Fibroblast of mammary gland (primary cell): ENCODE measurements at regions not wholly inside any gene's neighbourhood (a gene's known extent, or its start where the extent isn't known, plus 50 kb on each side); places are given as distances from the start of the nearest gene placed in this dataset.

Experiments used
- DNase-seq: peaks from one replicate; pipeline ENCODE4 v3.0.0-alpha.2; 2010; ENCODE audit warnings: low read depth
- H3K4me3 ChIP-seq: 2 replicates; pipeline ENCODE4 v1.5.1; 2011; ENCODE audit warnings: low read depth, mild to moderate bottlenecking, low read length, moderate library complexity; ENCODE audit not compliant: control insufficient read depth
- CTCF ChIP-seq: conservative IDR thresholded peaks from 2 replicates; pipeline ENCODE4 v1.5.1; 2011; ENCODE audit warnings: low read depth, low read length, inconsistent platforms; ENCODE audit not compliant: control insufficient read depth, insufficient read depth

- peak; percentile 46 for DNase-seq
- no peak for TF ChIP-seq CTCF
- no peak overlapping the region for H3K4me3 ChIP-seq
Observed at GRCh38 chr4:26120098-26120825, 200.6 kb upstream of the RBPJ start.

- no peak for DNase-seq
- TF ChIP-seq CTCF = no peak
- H3K4me3 ChIP-seq = no peak overlapping the region
Observed at GRCh38 chr4:26122690-26123089, 198.1 kb upstream of the RBPJ start.

GRCh38 chr4:26124753-26125321 is 196.0 kb upstream of the RBPJ start:
- H3K4me3 ChIP-seq = no peak overlapping the region
- peak; percentile 31 for DNase-seq
- TF ChIP-seq CTCF = no peak

- H3K4me3 ChIP-seq = no peak overlapping the region
- DNase-seq = no peak
- TF ChIP-seq CTCF = no peak
Observed at GRCh38 chr4:26126143-26126718, 194.6 kb upstream of the RBPJ start.

GRCh38 chr4:26126994-26127393 is 193.8 kb upstream of the RBPJ start:
- no peak for TF ChIP-seq CTCF
- DNase-seq = no peak
- H3K4me3 ChIP-seq = no peak overlapping the region

- no peak for TF ChIP-seq CTCF
- H3K4me3 ChIP-seq = no peak overlapping the region
- DNase-seq = no peak
Observed at GRCh38 chr4:26127851-26128337, 192.9 kb upstream of the RBPJ start.
